ENCODE measurements at regions not wholly inside any gene's neighbourhood (a gene's known extent, or its start where the extent isn't known, plus 50 kb on each side); places are given as distances from the start of the nearest gene placed in this dataset.

DNA sequence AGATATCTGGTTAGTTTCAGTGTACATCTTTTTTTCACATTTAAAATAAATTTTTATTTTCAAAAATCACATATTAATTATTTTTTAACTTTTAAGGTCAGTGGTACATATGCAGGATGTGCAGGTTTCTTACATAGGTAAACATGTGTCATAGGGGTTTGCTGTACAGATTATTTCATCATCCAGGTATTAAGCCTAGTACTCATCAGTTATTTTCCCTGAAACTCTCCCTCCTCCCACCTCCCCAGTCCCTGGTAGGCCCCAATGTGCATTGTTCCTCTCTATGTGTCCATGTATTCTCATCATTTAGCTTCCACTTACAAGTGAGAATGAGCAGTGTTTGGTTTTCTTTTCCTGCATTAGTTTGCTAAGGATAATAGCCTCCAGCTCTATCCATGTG lies 323.0 kb downstream of the C7orf25 start:
- no peaks in the 10 kb centered on the region for H3K27me3 ChIP-seq (ENCODE audit: insufficient read depth)

More for the DNA sequence above, 323.0 kb downstream of the C7orf25 start:
- DNase-seq, result no peak
- Histone ChIP-seq H4K20me1 (ENCODE audit: insufficient read depth) (no peaks in the 10 kb centered on the region), H3K79me2 (ENCODE audit: insufficient read depth) (no peaks in the 10 kb centered on the region), H3K4me3 (ENCODE audit: low read depth in 2 of 2, low read length in 1 of 2) (no peak overlapping the region), H3K4me1 (ENCODE audit: control insufficient read depth in 1 of 2, insufficient read depth in 2 of 2, low read depth in 1 of 2, low read length in 1 of 2) (no peaks in the 10 kb centered on the region), H3K9ac (no peak overlapping the region), H3K9me3 (no peaks in the 10 kb centered on the region), H3K27ac (ENCODE audit: low read depth in 2 of 2, low read length in 1 of 2) (no peak overlapping the region), H3K9me2 (no peaks in the 10 kb centered on the region), H3F3A (replicated peaks; ENCODE audit: insufficient read depth) (no peaks in the 10 kb centered on the region), H3K4me2 (no peak overlapping the region), H2AFZ (ENCODE audit: low read depth) (no peak overlapping the region), H3K36me3 (replicated peaks in 1 of 2; ENCODE audit: control insufficient read depth in 1 of 2, insufficient read depth in 2 of 2, low read length in 1 of 2) (no peaks in the 10 kb centered on the region)
- ChIA-PET POLR2A (no interaction called here), CTCF (no interaction called here)
- TF ChIP-seq GABPA (IDR thresholded peaks at IDR 0.05; ENCODE audit: low read depth), result no peak
- no peak for TF ChIP-seq REST (IDR thresholded peaks at IDR 0.05; ENCODE audit: low read depth, low read length)
- no peak for TF ChIP-seq TCF12 (IDR thresholded peaks at IDR 0.05)
- no peak for TF ChIP-seq NRF1 (IDR thresholded peaks at IDR 0.05; ENCODE audit: low read depth, low read length)
- no peak for TF ChIP-seq NFIC (IDR thresholded peaks at IDR 0.05; ENCODE audit: borderline replicate concordance)
- no peak for TF ChIP-seq PBX3 (IDR thresholded peaks at IDR 0.05)
- TF ChIP-seq, protein P1, sequence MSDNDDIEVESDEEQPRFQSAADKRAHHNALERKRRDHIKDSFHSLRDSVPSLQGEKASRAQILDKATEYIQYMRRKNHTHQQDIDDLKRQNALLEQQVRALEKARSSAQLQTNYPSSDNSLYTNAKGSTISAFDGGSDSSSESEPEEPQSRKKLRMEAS (IDR thresholded peaks at IDR 0.05; ENCODE audit: low read depth), result no peak
- TF ChIP-seq TEAD4 (IDR thresholded peaks at IDR 0.05; ENCODE audit: borderline replicate concordance, insufficient read depth), result no peak
- TF ChIP-seq RCOR1 (IDR thresholded peaks at IDR 0.05; ENCODE audit: low read length), result no peak
- TF ChIP-seq EP300 (IDR thresholded peaks at IDR 0.05; ENCODE audit: borderline replicate concordance in 1 of 2, low read depth in 1 of 2, low read length in 1 of 2), result no peak
- TF ChIP-seq SIN3A (IDR thresholded peaks at IDR 0.05; ENCODE audit: borderline replicate concordance, low read depth, low read length), result no peak

Data from SK-N-SH (cell line).